A549 (cell line): ENCODE measurements at regions not wholly inside any gene's neighbourhood (a gene's known extent, or its start where the extent isn't known, plus 50 kb on each side); places are given as distances from the start of the nearest gene placed in this dataset.

ENCODE experiments used
- ATAC-seq, 2 experiments: fragments of 200-7000 bp in 1 of 2; fragments of >200 bp in 1 of 2; cut with Nextera tagmentation in 1 of 2; cut with Tn5 transposase in 1 of 2; 3 replicates each; pipeline versions ENCODE4 v1.8.0 to v1.9.1; 2018 to 2020; ENCODE audit warnings: mild to moderate bottlenecking in 1 of 2, moderate library complexity in 1 of 2
- CTCF ChIA-PET: fragments of 300-600 bp; sonication (Branson Sonifier 250); formaldehyde crosslinking; extraction: SDS; loops from one replicate; lab custom pipeline; 2021; ENCODE audit warnings: antibody characterized with exemption, inconsistent platforms; lab: Yijun Ruan, JAX
- POLR2A ChIA-PET: fragments of 350-600 bp; formaldehyde crosslinking; extraction: SDS; loops from one replicate; lab custom pipeline; 2021; ENCODE audit warnings: antibody characterized with exemption, inconsistent platforms; lab: Yijun Ruan, JAX
- DNase-seq, 2 experiments: peaks; one replicate each; pipeline versions ENCODE4 v3.0.0 to v3.0.0-alpha.2; 2011 to 2016; ENCODE audit warnings: low read depth in 1 of 2, low spot score in 1 of 2
- FAIRE-seq: peaks from 2 replicates; lab custom pipeline; 2011; peaks lifted over from hg19 to GRCh38; lab: Jason Lieb, UNC
- H3K27ac ChIP-seq, 2 experiments: fragments of >200 bp; sonication (Bioruptor Twin); formaldehyde crosslinking; 3 replicates each; pipeline ENCODE4 v1.5.1; 2016 to 2017
- H3K4me1 ChIP-seq: fragments of >200 bp; sonication (Bioruptor Twin); formaldehyde crosslinking; 3 replicates; pipeline ENCODE4 v1.6.1; 2016
- H3K4me2 ChIP-seq: fragments of >200 bp; sonication (Bioruptor Twin); formaldehyde crosslinking; 3 replicates; pipeline ENCODE4 v1.6.1; 2016
- H3K4me3 ChIP-seq: fragments of >200 bp; sonication (Bioruptor Twin); formaldehyde crosslinking; 3 replicates; pipeline ENCODE4 v1.5.1; 2016
- H3K9me3 ChIP-seq: fragments of >200 bp; sonication (Bioruptor Twin); formaldehyde crosslinking; 3 replicates; pipeline ENCODE4 v1.6.1; 2016
- BCL3 ChIP-seq: fragments of >200 bp; sonication (Bioruptor Twin); formaldehyde crosslinking; IDR thresholded peaks from 3 replicates; pipeline ENCODE4 v1.6.1; 2016
- BHLHE40 ChIP-seq: IDR thresholded peaks from 2 replicates; pipeline ENCODE4 v1.6.1; 2012; ENCODE audit warnings: low read depth, low read length, inconsistent platforms
- CBX2 ChIP-seq: fragments of 200-600 bp; sonication (generic); IDR thresholded peaks from 2 replicates; pipeline ENCODE4 v1.6.1; 2016; ENCODE audit warnings: low read depth, mild to moderate bottlenecking, borderline replicate concordance
- CBX8 ChIP-seq: fragments of 200-600 bp; sonication (generic); IDR thresholded peaks from 2 replicates; pipeline ENCODE4 v1.6.1; 2016
- CEBPB ChIP-seq, 2 experiments: fragments of >200 bp in 1 of 2; sonication (Bioruptor Twin) in 1 of 2; formaldehyde crosslinking in 1 of 2; IDR thresholded peaks; 2 replicates each; pipeline ENCODE4 v1.6.1; 2012 to 2016
- CHD2 ChIP-seq: fragments of 150-350 bp; IDR thresholded peaks from 2 replicates; pipeline ENCODE4 v1.6.1; 2014; ENCODE audit warnings: low read length; ENCODE audit not compliant: partially characterized antibody
- E2F6 ChIP-seq: IDR thresholded peaks from 2 replicates; pipeline ENCODE4 v1.6.1; 2012; ENCODE audit warnings: low read depth, borderline replicate concordance
- EHMT2 ChIP-seq: fragments of 200-600 bp; sonication (generic); IDR thresholded peaks from 2 replicates; pipeline ENCODE4 v1.6.1; 2016; ENCODE audit warnings: antibody characterized with exemption, low read depth, mild to moderate bottlenecking, moderate library complexity
- EP300 ChIP-seq, 2 experiments: fragments of >200 bp; sonication (Bioruptor Twin); formaldehyde crosslinking; IDR thresholded peaks; 2 replicates in 1 of 2; 3 replicates in 1 of 2; pipeline ENCODE4 v1.6.1; 2016 to 2017
- FOSL2 ChIP-seq, 2 experiments: fragments of 450-650 bp in 1 of 2; fragments of >200 bp in 1 of 2; sonication (Bioruptor Twin) in 1 of 2; formaldehyde crosslinking; IDR thresholded peaks; 2 replicates each; pipeline versions ENCODE4 v1.5.0 to v1.6.1; 2016 to 2020; ENCODE audit warnings: mild to moderate bottlenecking in 1 of 2, moderate library complexity in 1 of 2
- HDAC2 ChIP-seq: fragments of 200-600 bp; sonication (generic); IDR thresholded peaks from 2 replicates; pipeline ENCODE4 v1.6.1; 2016
- HEYL ChIP-seq: fragments of 250-450 bp; sonication (Bioruptor Pico); IDR thresholded peaks from 2 replicates; pipeline ENCODE4 v1.8.0; 2021; ENCODE audit warnings: mild to moderate bottlenecking, moderate library complexity
- HOXA7 ChIP-seq: fragments of 250-450 bp; sonication (Bioruptor Pico); IDR thresholded peaks from 2 replicates; pipeline ENCODE4 v1.5.0; 2020; ENCODE audit warnings: mild to moderate bottlenecking, moderate library complexity
- JUNB ChIP-seq: fragments of >200 bp; sonication (Bioruptor Twin); formaldehyde crosslinking; IDR thresholded peaks from 2 replicates; pipeline ENCODE4 v1.6.1; 2016
- KDM1A ChIP-seq: fragments of 200-600 bp; sonication (generic); IDR thresholded peaks from 2 replicates; pipeline ENCODE4 v1.6.1; 2016; ENCODE audit warnings: low read depth, mild to moderate bottlenecking
- KDM5A ChIP-seq: fragments of 200-600 bp; sonication (generic); IDR thresholded peaks from 2 replicates; pipeline ENCODE4 v1.6.1; 2016; ENCODE audit warnings: antibody characterized with exemption, mild to moderate bottlenecking
- MYC ChIP-seq: IDR thresholded peaks from 2 replicates; pipeline ENCODE4 v1.6.1; 2012; ENCODE audit warnings: mild to moderate bottlenecking, inconsistent platforms, low read length, improper control_type of control experiment, borderline replicate concordance
- PBX3 ChIP-seq: IDR thresholded peaks from 2 replicates; pipeline ENCODE4 v1.6.1; 2012
- PHF8 ChIP-seq: fragments of 200-600 bp; sonication (generic); IDR thresholded peaks from 2 replicates; pipeline ENCODE4 v1.6.1; 2016; ENCODE audit warnings: low read depth, mild to moderate bottlenecking, antibody characterized with exemption, moderate library complexity, borderline replicate concordance
- POLR2AphosphoS2 ChIP-seq: conservative IDR thresholded peaks from 2 replicates; pipeline ENCODE4 v1.6.1; 2012; ENCODE audit warnings: low read length, improper control_type of control experiment, inconsistent platforms
- RCOR1 ChIP-seq: fragments of 150-350 bp; IDR thresholded peaks from 2 replicates; pipeline ENCODE4 v1.6.1; 2014; ENCODE audit warnings: antibody characterized with exemption, low read length, low read depth
- RNF2 ChIP-seq: fragments of 200-600 bp; sonication (generic); IDR thresholded peaks from 2 replicates; pipeline ENCODE4 v1.6.1; 2016; ENCODE audit warnings: low read depth, mild to moderate bottlenecking, antibody characterized with exemption, moderate library complexity, borderline replicate concordance
- SMC3 ChIP-seq: fragments of >200 bp; sonication (Bioruptor Twin); formaldehyde crosslinking; IDR thresholded peaks from 3 replicates; pipeline ENCODE4 v1.6.1; 2018; ENCODE audit warnings: inconsistent platforms
- SREBF2 ChIP-seq: fragments of 450-650 bp; IDR thresholded peaks from 2 replicates; pipeline ENCODE4 v1.6.1; 2014; ENCODE audit warnings: mild to moderate bottlenecking, moderate library complexity
- TFCP2L1 ChIP-seq: fragments of 250-450 bp; sonication (Bioruptor Pico); IDR thresholded peaks from 2 replicates; pipeline ENCODE4 v1.5.0; 2021; ENCODE audit warnings: mild to moderate bottlenecking
- TP53 ChIP-seq: fragments of 250-450 bp; sonication (Bioruptor Pico); IDR thresholded peaks from 2 replicates; pipeline ENCODE4 v1.5.0; 2021; ENCODE audit warnings: mild to moderate bottlenecking, moderate library complexity
- ZC3H11A ChIP-seq: fragments of 450-650 bp; IDR thresholded peaks from 2 replicates; pipeline ENCODE4 v1.6.1; 2014; ENCODE audit warnings: antibody characterized with exemption, mild to moderate bottlenecking
- ZFP36 ChIP-seq: fragments of 450-650 bp; IDR thresholded peaks from 2 replicates; pipeline ENCODE4 v1.6.1; 2014; ENCODE audit warnings: borderline replicate concordance; ENCODE audit not compliant: partially characterized antibody
- WGBS: methylation state at CpG from one replicate; pipeline ENCODE4 v1.1.6; 2017; ENCODE audit errors: missing lambda C conversion rate; 5-methylcytosine and 5-hydroxymethylcytosine counted together

DNA sequence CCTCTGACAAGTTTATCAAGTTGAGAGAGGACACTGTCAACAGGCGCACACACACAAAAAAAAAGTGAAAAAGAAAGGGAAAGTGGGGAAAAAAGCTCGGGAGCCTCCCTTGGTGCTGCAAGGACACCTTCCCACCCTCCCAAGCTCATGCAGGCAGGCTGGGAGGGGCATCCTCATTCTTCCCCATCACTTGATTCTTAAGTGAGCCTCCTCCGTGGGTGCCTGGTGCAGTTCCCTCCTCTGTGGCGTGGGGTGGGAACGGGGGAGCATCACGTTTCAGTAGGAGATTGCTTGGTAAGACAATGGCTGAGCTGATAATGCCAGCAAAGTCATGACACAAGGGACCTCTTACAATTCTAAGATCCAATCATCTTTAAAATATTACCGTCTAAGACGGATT is 108.8 kb downstream of the NXPE2 start:
- Histone ChIP-seq H3K9me3 (no peaks in the 10 kb centered on the region), H3K4me1 (no peaks in the 10 kb centered on the region), H3K4me2 (no peak overlapping the region)
- no peak for ATAC-seq
- POLR2A ChIA-PET = no interaction called here
- CTCF ChIA-PET = no interaction called here
- TF ChIP-seq CHD2 (no peak), KDM5A (no peak), CEBPB (IDR thresholded peaks at IDR 0.05) (no peak), RNF2 (no peak), POLR2AphosphoS2 (no peak), PBX3 (no peak), BCL3 (no peak), PHF8 (no peak), E2F6 (no peak), FOSL2 (IDR thresholded peaks at IDR 0.05) (no peak), FOSL2 (CRISPR knock-in tag; IDR thresholded peaks at IDR 0.05) (no peak), BHLHE40 (no peak), CBX2 (no peak), SMC3 (no peak), RCOR1 (no peak), KDM1A (no peak), HDAC2 (no peak), EP300 (IDR thresholded peaks at IDR 0.05) (no peak), JUNB (no peak)
- TF ChIP-seq, all 56 proteins: peak for 0
- 22% methylated on average over 8 of the region's 8 CpGs for WGBS
- H3K27ac ChIP-seq = no peak overlapping the region
- DNase-seq (no peak), FAIRE-seq (no peak)
- H3K4me3 ChIP-seq = no peak overlapping the region

- Histone ChIP-seq H3K4me2 (no peak overlapping the region), H3K9me3 (no peaks in the 10 kb centered on the region), H3K27ac (no peak overlapping the region), H3K4me3 (no peak overlapping the region), H3K4me1 (no peaks in the 10 kb centered on the region)
- no peak for ATAC-seq
- no peak for FAIRE-seq
- DNase-seq = no peak
- 2% methylated on average over 3 of the region's 3 CpGs for WGBS
- CTCF ChIA-PET = interaction anchor here (2.1 kb wide), 1 partner anchor 16 kb away, joined by 10 read pairs; no protein-coding TSS in a partner anchor
- TF ChIP-seq SREBF2 (no peak), HEYL (CRISPR knock-in tag) (no peak), MYC (no peak), FOSL2 (IDR thresholded peaks at IDR 0.05) (no peak), FOSL2 (CRISPR knock-in tag; IDR thresholded peaks at IDR 0.05) (no peak), POLR2AphosphoS2 (no peak), ZFP36 (no peak), ZC3H11A (no peak), HOXA7 (CRISPR knock-in tag) (no peak), RCOR1 (no peak), TFCP2L1 (CRISPR knock-in tag) (no peak), TP53 (CRISPR knock-in tag) (no peak), EHMT2 (no peak), CBX8 (no peak)
- POLR2A ChIA-PET = no interaction called here
These were observed 112.6 kb downstream of the NXPE2 start for GRCh38 chr11:114790910-114791309.
